ENCODE measurements at regions not wholly inside any gene's neighbourhood (a gene's known extent, or its start where the extent isn't known, plus 50 kb on each side); places are given as distances from the start of the nearest gene placed in this dataset.

DNA sequence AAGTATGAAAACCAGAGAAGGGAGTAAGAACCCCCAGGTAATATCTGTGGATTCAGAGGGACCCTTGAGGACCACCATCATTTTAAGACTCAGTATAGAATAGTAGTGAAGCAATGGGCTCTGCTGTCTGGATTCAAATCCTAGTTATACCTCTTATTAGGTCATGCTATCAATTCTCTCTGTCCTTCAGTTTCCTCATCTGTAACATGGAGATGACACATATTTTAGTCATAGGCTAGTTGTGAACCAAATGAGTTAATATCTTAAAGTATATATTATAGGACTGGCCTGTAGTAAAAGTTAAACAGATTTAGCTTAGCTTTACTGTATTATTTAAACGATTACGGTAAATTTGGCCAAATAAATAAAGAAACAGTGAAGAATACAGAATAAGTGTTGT is 177.3 kb upstream of the GOLIM4 start:
- DNase-seq = no peak

- DNase-seq = no peak
Observed at GRCh38 chr3:168272343-168272985, 176.7 kb upstream of the GOLIM4 start.

DNA sequence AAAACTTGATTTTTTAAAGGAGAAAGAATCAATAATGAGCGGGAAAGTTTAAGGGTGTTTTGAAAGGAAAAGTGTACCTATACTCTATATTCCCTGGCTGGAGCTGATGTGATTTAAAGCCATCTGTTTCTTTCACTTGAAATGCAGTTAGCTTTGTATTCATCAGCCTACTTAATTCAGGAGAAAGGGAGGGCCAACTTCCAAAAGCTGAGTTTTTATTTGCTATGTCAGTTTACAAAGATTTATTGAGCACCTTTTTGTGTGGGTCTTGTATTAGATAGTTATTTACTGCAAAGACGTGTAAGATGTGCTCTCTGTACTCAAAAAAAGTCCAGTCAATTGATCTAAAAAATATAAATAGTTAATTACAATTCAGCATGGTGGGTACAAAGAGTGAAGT is 176.2 kb upstream of the GOLIM4 start:
- no peak for DNase-seq

DNA sequence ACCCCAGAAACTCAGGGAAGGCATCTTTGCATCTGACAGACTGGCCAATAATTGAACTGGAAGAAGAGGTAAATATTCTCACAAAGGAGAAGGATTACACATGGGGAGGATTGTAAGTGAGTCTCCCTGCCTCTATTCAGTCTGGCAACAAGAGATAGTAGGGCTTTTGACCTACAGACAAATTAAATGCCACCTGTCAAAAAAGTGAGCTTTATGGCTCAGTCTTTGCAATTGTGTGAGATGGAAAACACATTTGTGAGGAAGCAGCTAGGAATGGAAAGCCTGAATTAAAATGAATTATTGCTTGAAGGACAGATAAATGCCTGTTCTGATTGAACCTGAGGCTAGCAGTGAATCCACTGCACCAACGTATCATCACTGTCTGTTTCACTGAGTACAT is 173.3 kb upstream of the GOLIM4 start:
- DNase-seq = no peak

DNA sequence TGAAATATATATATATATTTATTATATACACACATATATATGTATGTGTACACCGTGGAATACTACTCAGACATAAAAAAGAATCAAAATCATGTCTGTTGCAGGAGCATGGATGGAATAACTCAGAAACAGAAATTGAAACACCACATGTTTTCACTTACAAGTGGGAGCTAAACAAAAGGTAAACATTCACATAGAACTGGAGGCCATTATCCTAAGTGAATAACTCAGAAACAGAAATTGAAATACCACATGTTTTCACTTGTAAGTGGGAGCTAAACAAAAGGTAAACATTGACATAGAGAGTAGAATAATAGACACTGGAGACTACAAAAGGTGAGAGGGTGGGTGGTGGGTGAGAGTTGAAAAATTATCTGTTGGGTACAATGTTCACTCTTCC is 171.5 kb upstream of the GOLIM4 start:
- DNase-seq = no peak

GRCh38 chr3:168266335-168266734 is 170.6 kb upstream of the GOLIM4 start:
- DNase-seq = no peak

- no peak for DNase-seq
Observed at GRCh38 chr3:168262887-168263286, 167.2 kb upstream of the GOLIM4 start.

GRCh38 chr3:168260859-168261258 is 165.1 kb upstream of the GOLIM4 start:
- DNase-seq = no peak

DNA sequence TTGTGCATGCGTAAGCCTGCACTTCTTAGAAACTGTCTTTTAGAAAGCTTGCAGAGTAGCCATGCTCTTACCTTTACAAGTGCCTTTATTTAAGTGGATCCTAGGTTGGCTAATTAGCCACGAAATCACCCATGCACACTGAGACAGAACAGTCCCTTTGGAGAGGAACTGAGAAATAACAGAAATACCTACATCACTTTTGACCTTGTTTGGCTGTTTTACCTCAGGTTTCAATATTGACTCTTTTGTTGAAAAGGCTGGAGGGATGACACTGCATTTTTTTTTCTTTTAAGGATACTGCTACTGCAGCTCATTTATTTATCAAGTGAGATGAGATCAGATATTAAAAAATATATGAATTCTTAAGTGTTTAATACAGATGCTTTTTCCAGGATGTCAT is 155.6 kb upstream of the GOLIM4 start:
- DNase-seq = no peak

DNA sequence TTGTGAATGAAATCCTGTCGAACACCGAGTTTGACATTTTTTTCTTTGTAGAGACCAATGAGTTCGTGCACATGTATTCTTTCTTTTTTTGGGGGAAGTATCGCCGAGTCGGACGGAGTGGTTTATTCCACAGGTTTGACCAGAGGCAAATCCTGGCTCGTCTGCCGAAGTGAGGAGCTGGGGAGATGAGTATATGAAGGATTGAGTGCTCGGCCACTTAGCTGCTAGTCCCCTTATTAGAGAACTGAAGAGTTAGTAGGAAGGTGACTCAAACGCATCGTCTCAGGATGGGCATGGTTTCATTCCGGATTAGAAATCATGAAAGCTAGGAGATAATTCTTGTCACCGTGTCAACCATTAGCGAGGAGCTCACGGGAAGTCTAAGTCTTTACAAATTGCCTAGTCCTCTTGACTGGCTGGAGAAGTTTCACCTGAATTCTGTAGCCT is 154.7 kb upstream of the GOLIM4 start:
- no peak for DNase-seq

GRCh38 chr3:168249550-168250414 is 154.1 kb upstream of the GOLIM4 start:
- peak; percentile 82 for DNase-seq

- DNase-seq = peak; percentile 64
Observed at GRCh38 chr3:168249205-168249549, 153.5 kb upstream of the GOLIM4 start.

DNA sequence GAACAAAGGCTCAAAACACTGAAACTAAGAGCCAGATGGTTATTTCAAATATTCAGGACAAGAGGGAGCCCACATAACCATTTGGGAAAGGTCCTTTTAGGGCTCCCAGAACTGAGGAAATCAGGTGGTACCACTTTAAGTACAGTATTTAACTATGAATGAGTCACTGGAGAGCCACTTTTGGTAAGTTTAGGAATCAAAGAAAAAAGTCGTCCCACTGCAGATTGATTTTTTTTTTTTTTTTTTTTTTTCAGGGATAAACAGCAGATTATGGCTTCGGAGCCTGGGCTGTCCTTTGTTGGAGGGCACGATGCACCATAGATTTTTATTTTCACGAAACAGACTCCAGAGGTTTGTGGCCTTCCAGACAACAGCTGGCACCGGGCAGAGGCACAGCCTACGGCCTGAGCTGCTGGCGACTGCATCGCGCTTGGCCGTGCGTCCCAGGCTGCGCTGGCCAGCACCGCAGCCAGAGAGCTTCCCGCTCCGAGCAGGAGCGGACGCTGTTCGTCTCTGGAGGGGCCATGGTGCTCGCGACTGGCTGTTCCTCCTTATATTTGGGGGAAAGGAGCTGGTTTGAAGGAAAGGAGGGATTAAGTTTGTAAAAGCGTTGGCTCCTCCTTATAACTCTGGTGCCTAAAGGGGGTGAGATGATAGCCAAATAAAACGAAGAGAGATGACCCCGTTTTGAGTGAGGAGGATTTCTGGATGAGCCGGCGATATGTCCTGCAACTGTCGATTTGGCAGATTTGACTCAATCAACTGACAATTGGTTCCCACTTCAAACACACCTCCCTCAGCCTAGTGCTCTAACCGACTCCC is 152.9 kb upstream of the GOLIM4 start:
- no peak for DNase-seq

- no peak for DNase-seq
Observed at GRCh38 chr3:168241156-168241555, 145.4 kb upstream of the GOLIM4 start.

- DNase-seq = no peak
Observed at GRCh38 chr3:168239287-168239686, 143.6 kb upstream of the GOLIM4 start.

DNA sequence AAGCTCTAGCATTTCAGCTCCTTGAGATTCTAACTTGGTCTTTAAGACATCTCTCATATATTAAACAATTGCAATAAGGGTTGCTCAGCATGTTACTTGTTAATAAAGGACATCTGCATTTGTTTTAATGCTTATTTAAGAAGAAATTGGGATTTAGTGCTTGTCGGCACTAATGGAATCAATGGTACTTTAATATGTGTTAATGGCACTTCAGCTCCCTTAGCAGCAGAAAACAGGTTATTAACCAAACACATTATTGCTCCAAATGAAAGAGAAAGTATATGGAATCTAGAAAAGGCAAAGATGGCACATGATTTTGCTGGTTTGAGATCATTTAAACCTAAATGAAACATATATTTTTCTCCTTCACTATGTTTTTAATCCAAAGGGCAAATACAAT is 137.3 kb upstream of the GOLIM4 start:
- no peak for DNase-seq

GRCh38 chr3:168223085-168223484 is 127.4 kb upstream of the GOLIM4 start:
- no peak for DNase-seq

DNA sequence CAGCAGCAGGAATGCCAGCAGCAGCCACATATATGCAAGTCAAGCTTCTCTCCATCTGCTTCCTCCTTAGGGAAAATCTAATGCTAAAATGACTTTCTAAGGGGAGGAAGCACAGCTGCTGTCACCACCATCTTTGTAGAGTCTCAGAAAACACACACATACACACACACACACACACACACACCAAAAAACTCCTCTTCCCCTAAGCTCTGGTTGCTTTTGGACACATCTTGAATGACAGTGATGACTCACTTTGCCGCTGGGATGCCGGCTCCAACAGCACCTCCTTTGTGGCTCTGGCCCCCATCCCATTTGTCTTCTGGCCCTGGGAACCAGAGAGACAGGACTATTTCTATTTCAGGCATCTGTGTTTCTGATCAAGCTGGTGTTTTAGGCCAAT is 124.8 kb upstream of the GOLIM4 start:
- no peak for DNase-seq

DNA sequence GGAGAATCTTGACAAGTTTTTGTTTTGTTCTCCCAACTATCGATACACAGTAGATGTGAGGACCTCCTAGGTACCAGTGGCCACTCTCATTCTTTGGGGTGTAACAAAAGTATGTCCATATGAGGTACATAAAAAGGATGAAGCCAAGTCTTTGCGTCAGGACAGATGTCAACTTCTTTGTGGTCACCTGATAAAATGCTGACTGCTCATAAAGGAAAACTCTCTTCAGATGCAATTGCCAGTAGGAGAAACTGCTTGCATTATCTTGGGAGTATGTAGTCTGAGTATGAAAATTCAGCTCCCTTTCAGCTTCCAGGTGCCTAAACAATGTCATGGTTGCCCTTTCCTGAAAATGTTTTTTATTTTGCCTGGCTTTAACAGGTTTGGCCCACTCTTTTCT is 123.8 kb upstream of the GOLIM4 start:
- DNase-seq = no peak

DNA sequence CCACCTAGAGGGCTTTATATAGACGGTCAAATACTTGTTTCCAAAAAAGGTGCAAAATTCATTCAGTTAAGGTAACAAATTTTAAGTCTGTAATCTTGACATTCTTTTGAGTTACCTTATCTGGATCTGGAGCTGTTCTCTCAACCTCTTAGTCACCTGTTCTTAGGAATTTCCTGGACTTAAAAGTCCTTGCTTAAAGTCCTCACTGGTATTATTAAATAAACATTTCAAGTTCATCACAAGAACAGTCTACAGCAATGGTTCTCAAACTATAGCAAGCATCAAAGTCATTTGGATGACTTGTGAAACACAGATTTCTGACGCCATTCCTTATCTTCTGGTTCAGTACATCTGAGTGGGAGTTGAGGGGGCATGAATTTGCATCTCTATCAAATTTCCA is 122.9 kb upstream of the GOLIM4 start:
- DNase-seq = no peak

- no peak for DNase-seq
Observed at GRCh38 chr3:168216851-168217250, 121.1 kb upstream of the GOLIM4 start.

GRCh38 chr3:168213920-168214319 is 118.2 kb upstream of the GOLIM4 start:
- DNase-seq = no peak

- DNase-seq = no peak
Observed at GRCh38 chr3:168212664-168213285, 117.1 kb upstream of the GOLIM4 start.

Data from DMS 273 treated with DMSO at 0.1 percent for 48 hours (cell line).